Lung (tissue), 11 donors: ENCODE measurements at regions not wholly inside any gene's neighbourhood (a gene's known extent, or its start where the extent isn't known, plus 50 kb on each side); places are given as distances from the start of the nearest gene placed in this dataset.

Experiments used
- ATAC-seq: fragments of 200-7000 bp; cut with Tn5 transposase; one replicate; pipeline ENCODE4 v1.9.1; 2020; ENCODE audit warnings: moderate number of reproducible peaks; ENCODE audit not compliant: insufficient read depth, low FRiP score
- DNase-seq, 3 donors: peaks; one replicate each; pipeline ENCODE4 v3.0.0-alpha.2; 2013 to 2017
- H3K27ac ChIP-seq, 2 donors: one replicate each; pipeline ENCODE4 v1.5.1; 2013; ENCODE audit warnings: mild to moderate bottlenecking in 2 of 2, moderate library complexity in 2 of 2, control low read depth in 1 of 2, inconsistent platforms in 1 of 2, low read depth in 1 of 2, low read length in 1 of 2
- H3K27me3 ChIP-seq, 3 donors: one replicate each; pipeline ENCODE4 v1.5.1; 2013; ENCODE audit warnings: low read length in 2 of 3; ENCODE audit not compliant: control insufficient read depth in 3 of 3, insufficient read depth in 3 of 3
- H3K36me3 ChIP-seq, 4 donors: one replicate each; pipeline ENCODE4 v1.5.1; 2013; ENCODE audit warnings: low read length in 4 of 4, mild to moderate bottlenecking in 1 of 4, moderate library complexity in 1 of 4; ENCODE audit not compliant: control insufficient read depth in 4 of 4, insufficient read depth in 4 of 4
- H3K4me1 ChIP-seq, 5 donors: one replicate each; pipeline ENCODE4 v1.5.1; 2013; ENCODE audit warnings: low read length in 5 of 5, mild to moderate bottlenecking in 2 of 5, moderate library complexity in 1 of 5; ENCODE audit not compliant: control insufficient read depth in 5 of 5, insufficient read depth in 5 of 5
- H3K4me3 ChIP-seq: one replicate; pipeline ENCODE4 v1.5.1; 2013; ENCODE audit warnings: mild to moderate bottlenecking, control low read depth, moderate library complexity
- H3K9ac ChIP-seq, 2 donors: one replicate each; pipeline ENCODE4 v1.5.1; 2013; ENCODE audit warnings: low read length in 2 of 2, control low read depth in 1 of 2; ENCODE audit not compliant: insufficient read depth in 1 of 2
- H3K9me3 ChIP-seq, 4 donors: one replicate each; pipeline ENCODE4 v1.5.1; 2013; ENCODE audit warnings: low read length in 3 of 4, mild to moderate bottlenecking in 1 of 4, moderate library complexity in 1 of 4; ENCODE audit not compliant: control insufficient read depth in 4 of 4, insufficient read depth in 3 of 4
- CTCF ChIP-seq: IDR thresholded peaks from 2 replicates; pipeline ENCODE4 v1.5.1; 2012; ENCODE audit warnings: mild to moderate bottlenecking; ENCODE audit errors: control extremely low read depth, extremely low read depth
- WGBS, 2 donors: extraction: QIAGEN DNeasy Blood & Tissue Kit; methylation state at CpG; one replicate each; pipeline ENCODE4 v1.1.7; 2013; 5-methylcytosine and 5-hydroxymethylcytosine counted together
- donor health status: control.
- donor health status: control.
- donor health status: Bipolar disorder and iron deficiency.
- donor health status: healthy.
- donor health status: DM: yes; HTN: yes; CAD: no.

GRCh38 chr5:153893817-153894216 lies 144.9 kb downstream of the FAM114A2 start:
- H3K4me3 ChIP-seq = no peak overlapping the region
- WGBS, 2 donors = 82 to 89% methylated on average over 5 of the region's 5 CpGs
- no peaks in the 10 kb centered on the region for H3K36me3 ChIP-seq
- H3K9me3 ChIP-seq = peaks cover 0 to 1% (median 0%) of the 10 kb centered on the region in 4 donors
- H3K4me1 ChIP-seq = peaks cover 0 to 2% (median 0%) of the 10 kb centered on the region in 5 donors
- ATAC-seq (no peak), DNase-seq (no peak)
- no peak overlapping the region for H3K9ac ChIP-seq
- H3K27ac ChIP-seq = no peak overlapping the region
- H3K27me3 ChIP-seq = no peaks in the 10 kb centered on the region
- no peak for TF ChIP-seq CTCF

GRCh38 chr5:153891394-153891793 lies 147.3 kb downstream of the FAM114A2 start:
- DNase-seq (no peak), ATAC-seq (no peak)
- H3K9ac ChIP-seq = no peak overlapping the region
- TF ChIP-seq CTCF = no peak
- H3K36me3 ChIP-seq = no peaks in the 10 kb centered on the region
- H3K27ac ChIP-seq = no peak overlapping the region
- H3K4me1 ChIP-seq = no peaks in the 10 kb centered on the region
- H3K9me3 ChIP-seq = peaks cover 0 to 1% (median 0%) of the 10 kb centered on the region in 4 donors
- no peak overlapping the region for H3K4me3 ChIP-seq
- H3K27me3 ChIP-seq = no peaks in the 10 kb centered on the region

- H3K27me3 ChIP-seq = no peaks in the 10 kb centered on the region
- 57 to 59% methylated on average over 5 of the region's 5 CpGs for WGBS, 2 donors
- no peak for DNase-seq
- no peaks in the 10 kb centered on the region for H3K36me3 ChIP-seq
- H3K27ac ChIP-seq = no peak overlapping the region
- H3K9me3 ChIP-seq = no peaks in the 10 kb centered on the region
- no peak overlapping the region for H3K4me3 ChIP-seq
- no peak for ATAC-seq
- no peaks in the 10 kb centered on the region for H3K4me1 ChIP-seq
- TF ChIP-seq CTCF = no peak
- H3K9ac ChIP-seq = no peak overlapping the region
These were observed 149.9 kb downstream of the FAM114A2 start for GRCh38 chr5:153888781-153889180.

- ATAC-seq = no peak
- DNase-seq = no peak
- TF ChIP-seq CTCF = no peak
- Histone ChIP-seq H3K9ac (no peak overlapping the region), H3K4me3 (no peak overlapping the region), H3K36me3 (no peaks in the 10 kb centered on the region), H3K4me1 (no peaks in the 10 kb centered on the region), H3K27ac (no peak overlapping the region), H3K9me3 (no peaks in the 10 kb centered on the region), H3K27me3 (no peaks in the 10 kb centered on the region)
- WGBS, 2 donors = 87 to 90% methylated on average over 3 of the region's 3 CpGs
These were observed 153.6 kb downstream of the FAM114A2 start for GRCh38 chr5:153885141-153885540.
